ENCODE measurements at regions not wholly inside any gene's neighbourhood (a gene's known extent, or its start where the extent isn't known, plus 50 kb on each side); places are given as distances from the start of the nearest gene placed in this dataset.

- no peak for DNase-seq (ENCODE audit: low read depth in 2 of 2)
Measured at GRCh38 chr12:24480766-24481449, 468.0 kb downstream of the BCAT1 start.

- DNase-seq (ENCODE audit: low read depth in 2 of 2): no peak
Measured at GRCh38 chr12:24479131-24479530, 469.8 kb downstream of the BCAT1 start.

GRCh38 chr12:24478254-24478653 is 470.6 kb downstream of the BCAT1 start:
- no peak for DNase-seq (ENCODE audit: low read depth in 2 of 2)

- no peak for DNase-seq (ENCODE audit: low read depth in 2 of 2)
Measured at GRCh38 chr12:24476310-24476709, 472.6 kb downstream of the BCAT1 start.

GRCh38 chr12:24475337-24475736 is 473.6 kb downstream of the BCAT1 start:
- DNase-seq (ENCODE audit: low read depth in 2 of 2): no peak

GRCh38 chr12:24473097-24473496 is 475.8 kb downstream of the BCAT1 start:
- no peak for DNase-seq (ENCODE audit: low read depth in 2 of 2)

- no peak for DNase-seq (ENCODE audit: low read depth in 2 of 2)
Measured at GRCh38 chr12:24470050-24470449, 478.9 kb downstream of the BCAT1 start.

GRCh38 chr12:24469089-24469488 is 479.8 kb downstream of the BCAT1 start:
- DNase-seq (ENCODE audit: low read depth in 2 of 2): no peak

- no peak for DNase-seq (ENCODE audit: low read depth in 2 of 2)
Measured at GRCh38 chr12:24467226-24467625, 481.7 kb downstream of the BCAT1 start.

- no peak for DNase-seq (ENCODE audit: low read depth in 2 of 2)
Measured at GRCh38 chr12:24463375-24463774, 485.5 kb downstream of the BCAT1 start.

- no peak for DNase-seq (ENCODE audit: low read depth in 2 of 2)
Measured at GRCh38 chr12:24462946-24463345, 486.0 kb downstream of the BCAT1 start.

- DNase-seq (ENCODE audit: low read depth in 2 of 2): no peak
Measured at GRCh38 chr12:24460506-24460905, 488.4 kb downstream of the BCAT1 start.

- no peak for DNase-seq (ENCODE audit: low read depth in 2 of 2)
Measured at GRCh38 chr12:24460099-24460498, 488.8 kb downstream of the BCAT1 start.

- no peak for DNase-seq (ENCODE audit: low read depth in 2 of 2)
Measured at GRCh38 chr12:24455811-24456210, 493.1 kb downstream of the BCAT1 start.

- no peak for DNase-seq (ENCODE audit: low read depth in 2 of 2)
Measured at GRCh38 chr12:24447678-24448077, 498.2 kb upstream of the SOX5 start.

- no peak for DNase-seq (ENCODE audit: low read depth in 2 of 2)
Measured at GRCh38 chr12:24446287-24446686, 496.8 kb upstream of the SOX5 start.

GRCh38 chr12:24444634-24445033 is 495.2 kb upstream of the SOX5 start:
- no peak for DNase-seq (ENCODE audit: low read depth in 2 of 2)

- no peak for DNase-seq (ENCODE audit: low read depth in 2 of 2)
Measured at GRCh38 chr12:24441458-24441857, 492.0 kb upstream of the SOX5 start.

- no peak for DNase-seq (ENCODE audit: low read depth in 2 of 2)
Measured at GRCh38 chr12:24436667-24437066, 487.2 kb upstream of the SOX5 start.

- no peak for DNase-seq (ENCODE audit: low read depth in 2 of 2)
Measured at GRCh38 chr12:24431872-24432271, 482.4 kb upstream of the SOX5 start.

- DNase-seq (ENCODE audit: low read depth in 2 of 2): no peak
Measured at GRCh38 chr12:24427776-24428175, 478.3 kb upstream of the SOX5 start.

- DNase-seq (ENCODE audit: low read depth in 2 of 2): no peak
Measured at GRCh38 chr12:24425601-24425970, 476.1 kb upstream of the SOX5 start.

GRCh38 chr12:24424889-24425600 is 475.6 kb upstream of the SOX5 start:
- DNase-seq (ENCODE audit: low read depth in 2 of 2): no peak

All from dermis microvascular lymphatic vessel endothelial cell (primary cell).